GM19463 (cell line): ENCODE measurements at regions not wholly inside any gene's neighbourhood (a gene's known extent, or its start where the extent isn't known, plus 50 kb on each side); places are given as distances from the start of the nearest gene placed in this dataset.
A peak's percentile ranks its signal among the peaks of the same experiment; 100 is the strongest.
"Not testable (repeated sequence)": the region's sequence is repeated elsewhere in the genome, so short reads cannot be mapped to it uniquely, and the experiment has no call there.

ENCODE experiments used
- ATAC-seq: cut with Tn5 transposase; IDR thresholded peaks from one replicate; pipeline ENCODE4 v1.9.1; 2021; ENCODE audit warnings: mild to moderate bottlenecking, moderate library complexity; ENCODE audit not compliant: unreplicated experiment

DNA sequence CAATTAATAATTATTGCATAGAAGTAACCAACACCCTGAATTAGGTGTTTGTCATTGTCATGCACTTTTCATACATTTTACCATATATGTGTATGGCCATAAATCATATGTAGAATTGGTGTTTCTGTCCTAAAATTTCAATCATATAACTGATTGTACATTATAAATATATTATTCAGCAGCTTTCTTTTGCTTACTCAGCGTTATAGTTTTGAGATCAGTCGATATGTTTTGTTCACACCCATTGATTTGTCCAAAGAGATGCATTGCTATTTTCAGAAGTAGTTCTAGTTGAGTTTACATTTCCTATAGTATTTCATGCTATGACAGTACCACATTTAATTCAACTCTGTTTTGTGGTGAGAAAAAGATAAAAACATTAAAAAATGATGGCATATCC, 50.5 kb upstream of the PARP4 start:
- no peak for ATAC-seq

DNA sequence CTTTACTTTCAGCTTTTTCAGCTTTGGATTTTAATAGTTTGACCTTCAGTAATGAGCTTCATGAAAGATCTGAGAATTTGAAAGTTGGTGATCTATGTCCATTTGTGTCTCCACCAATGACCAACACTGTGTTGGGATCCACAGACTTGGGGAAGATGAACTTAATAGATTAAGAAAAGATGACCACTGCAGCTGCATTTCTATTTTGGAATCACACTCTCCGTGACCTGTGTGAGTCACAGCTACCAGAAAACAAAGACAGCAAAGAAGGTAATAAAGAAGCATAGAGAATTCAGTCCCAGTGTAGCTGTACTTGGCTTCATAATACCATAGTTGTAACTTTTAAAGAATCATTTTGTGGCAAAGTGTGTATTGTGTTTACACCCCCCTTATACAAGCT, 51.4 kb upstream of the PARP4 start:
- not testable (repeated sequence) for ATAC-seq

DNA sequence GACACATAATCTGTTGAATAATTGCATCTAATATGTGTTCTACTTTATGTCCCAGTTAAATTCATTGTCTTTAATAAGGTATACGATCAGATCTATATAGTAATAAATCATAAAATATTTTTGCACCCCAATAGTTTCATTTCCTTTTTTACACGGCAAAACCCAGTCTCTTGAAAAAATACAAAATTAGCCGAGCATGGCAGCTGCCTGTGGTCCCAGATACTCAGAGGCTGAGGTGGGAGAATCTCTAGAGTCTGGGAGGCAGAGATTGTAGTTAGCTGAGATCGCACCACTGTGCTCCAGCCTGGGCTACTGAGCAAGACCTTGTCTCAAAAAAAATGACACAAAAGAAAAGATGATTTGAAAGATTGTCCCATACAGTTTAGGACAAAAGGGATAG, 52.3 kb upstream of the PARP4 start:
- ATAC-seq = no peak

- ATAC-seq = not testable (repeated sequence)
These were observed 55.0 kb upstream of the PARP4 start for GRCh38 chr13:24567593-24567992.

- no peak for ATAC-seq
These were observed 62.3 kb upstream of the PARP4 start for GRCh38 chr13:24574847-24575246.

- not testable (repeated sequence) for ATAC-seq
These were observed 67.7 kb upstream of the PARP4 start for GRCh38 chr13:24580315-24580714.

GRCh38 chr13:24581578-24581977, 69.0 kb upstream of the PARP4 start:
- ATAC-seq = not testable (repeated sequence)

GRCh38 chr13:24591697-24592096, 79.1 kb upstream of the PARP4 start:
- ATAC-seq = not testable (repeated sequence)

DNA sequence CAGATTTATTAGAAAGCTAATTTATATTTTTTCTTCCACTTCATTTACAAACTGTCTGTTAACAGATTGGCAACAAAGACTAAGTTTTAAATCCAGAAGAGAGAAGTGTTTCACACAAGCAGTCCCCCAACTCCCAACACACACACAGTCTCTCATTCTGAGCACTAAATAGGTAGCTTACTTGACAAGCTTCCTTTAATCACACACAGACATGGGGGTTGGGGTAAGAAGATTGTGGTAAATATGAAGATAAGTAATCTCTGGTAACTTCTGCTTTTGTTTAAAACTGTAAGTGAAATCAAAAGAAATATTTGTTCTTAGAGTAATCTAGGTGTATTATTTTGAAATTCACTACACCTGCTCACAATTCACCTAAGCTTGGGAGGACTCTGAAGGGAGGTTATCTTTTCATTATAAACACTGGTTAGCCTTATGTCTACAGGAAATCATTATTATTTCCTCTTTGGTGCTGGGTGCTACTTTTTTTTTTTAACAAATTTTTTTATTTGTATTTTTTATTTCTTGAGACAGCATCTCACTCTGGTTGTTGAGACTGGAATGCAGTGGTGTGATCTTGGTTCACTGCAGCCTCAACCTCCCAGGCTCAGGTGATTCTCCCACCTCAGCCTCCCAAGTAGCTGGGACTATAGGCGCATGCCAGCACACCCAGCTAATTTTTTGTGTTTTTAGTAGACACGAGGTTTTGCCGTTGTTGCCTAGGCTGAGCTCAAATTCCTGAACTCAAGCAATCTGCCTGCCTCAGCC, 82.1 kb upstream of the ATP12A start:
- not testable (repeated sequence) for ATAC-seq

DNA sequence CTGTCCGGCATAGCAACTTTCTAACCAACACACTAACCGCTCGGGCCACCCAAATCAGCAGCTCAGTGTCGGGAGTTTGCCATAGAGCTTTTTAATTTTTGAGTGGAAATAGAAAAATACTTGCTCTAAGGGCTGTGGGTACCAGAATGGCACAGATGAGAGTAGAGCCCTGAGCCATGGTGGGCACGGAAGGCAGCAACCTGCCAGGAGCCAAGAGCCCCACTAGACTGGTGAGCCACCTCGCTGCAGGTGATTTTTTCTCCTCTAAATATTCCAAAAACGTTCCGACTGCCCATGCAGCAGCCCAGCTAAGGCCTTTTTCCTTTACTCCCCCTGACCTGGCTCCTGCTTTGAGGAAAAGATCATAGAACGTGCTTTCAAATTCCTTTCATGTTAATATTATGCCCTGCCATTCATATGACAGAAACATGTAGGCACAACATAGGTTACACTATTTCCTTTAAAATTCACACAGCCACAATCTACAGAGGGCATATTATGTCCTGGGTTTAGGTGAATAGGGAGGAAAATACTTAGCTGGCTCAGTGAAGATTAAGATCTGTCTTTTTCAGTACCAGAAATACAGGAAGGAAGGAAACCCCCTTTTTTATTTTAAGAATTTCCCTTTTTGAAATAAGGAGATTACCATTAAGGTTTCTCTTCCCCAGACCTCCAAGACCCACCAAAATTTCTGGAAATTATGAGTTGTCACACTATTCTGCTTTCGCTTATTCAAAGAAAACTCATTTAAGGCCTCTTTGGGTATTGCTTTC, 81.0 kb upstream of the ATP12A start:
- ATAC-seq = not testable (repeated sequence)

GRCh38 chr13:24605923-24606372, 74.3 kb upstream of the ATP12A start:
- ATAC-seq = no peak

DNA sequence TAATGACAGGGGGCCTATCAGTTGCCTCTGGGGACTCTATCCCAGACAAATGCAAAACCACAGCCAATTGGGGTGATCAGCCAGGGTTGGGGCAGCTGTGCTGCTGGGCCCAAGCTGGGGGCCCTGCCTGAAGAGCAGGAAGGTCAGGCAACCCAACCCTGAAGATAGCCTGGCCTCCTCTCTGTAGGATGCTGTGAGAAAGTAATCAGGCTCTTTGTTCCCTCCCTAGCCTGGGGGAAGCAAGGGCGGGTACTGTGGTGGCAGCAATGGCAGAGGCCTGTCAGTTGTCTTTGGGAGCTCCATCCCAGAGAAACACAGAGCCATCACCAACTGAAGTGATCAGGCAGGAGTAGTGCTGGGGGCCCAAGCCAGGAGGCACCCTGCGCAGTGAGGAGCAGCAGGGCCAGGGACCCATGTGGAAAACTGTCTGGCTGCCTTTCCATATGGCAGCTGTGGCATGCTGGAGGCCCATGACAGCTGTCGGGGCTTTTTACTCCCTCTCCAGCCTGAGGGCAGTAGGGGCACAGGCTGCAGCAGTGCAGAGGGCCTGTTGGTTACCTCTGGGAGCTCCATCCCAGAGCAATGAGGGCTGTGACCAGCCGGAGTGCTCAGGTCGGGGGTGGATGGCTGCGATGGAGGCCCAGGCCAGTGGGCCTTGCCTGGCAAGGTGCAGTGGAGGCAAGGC, 73.6 kb upstream of the ATP12A start:
- no peak for ATAC-seq

DNA sequence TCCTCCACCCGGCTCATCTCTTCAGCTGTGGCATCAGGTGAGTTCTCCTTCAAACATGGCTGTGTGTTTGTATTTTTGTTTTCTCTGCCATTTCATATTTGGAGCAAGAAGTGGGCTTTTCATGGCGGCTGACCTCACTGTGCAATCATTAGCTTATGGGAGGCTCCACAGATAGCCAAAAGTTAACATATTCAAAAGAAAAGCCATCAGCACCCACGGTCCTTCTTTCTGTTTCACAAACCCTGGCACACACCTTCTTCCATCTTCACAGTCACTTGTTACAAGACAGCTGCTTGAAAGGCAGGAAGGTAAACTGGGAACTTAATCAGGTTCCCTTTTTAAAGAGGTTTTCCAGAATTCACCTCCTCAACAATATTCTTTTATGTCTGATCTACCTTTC, 69.3 kb upstream of the ATP12A start:
- peak; percentile 64 for ATAC-seq

DNA sequence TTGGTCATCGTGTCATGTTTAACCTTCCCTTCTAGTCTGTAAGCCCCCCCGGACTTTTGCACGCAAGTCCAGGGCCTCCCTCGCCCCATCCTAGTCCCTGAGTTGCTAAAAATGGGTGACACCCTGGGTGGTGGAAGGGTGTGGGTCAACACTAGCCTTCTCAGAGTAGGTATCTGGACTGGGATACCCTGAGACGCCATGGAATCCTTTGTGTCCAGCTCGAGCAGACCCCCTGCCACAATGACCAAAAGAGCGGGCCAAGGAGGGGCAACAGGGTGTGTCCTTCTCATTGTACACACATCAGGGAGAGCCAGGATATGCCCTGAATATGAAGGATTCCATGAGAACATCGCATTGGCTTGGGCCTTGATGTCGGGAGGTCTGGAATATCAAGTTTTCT, 67.5 kb upstream of the ATP12A start:
- ATAC-seq = no peak

GRCh38 chr13:24613128-24613527, 67.1 kb upstream of the ATP12A start:
- ATAC-seq = no peak

DNA sequence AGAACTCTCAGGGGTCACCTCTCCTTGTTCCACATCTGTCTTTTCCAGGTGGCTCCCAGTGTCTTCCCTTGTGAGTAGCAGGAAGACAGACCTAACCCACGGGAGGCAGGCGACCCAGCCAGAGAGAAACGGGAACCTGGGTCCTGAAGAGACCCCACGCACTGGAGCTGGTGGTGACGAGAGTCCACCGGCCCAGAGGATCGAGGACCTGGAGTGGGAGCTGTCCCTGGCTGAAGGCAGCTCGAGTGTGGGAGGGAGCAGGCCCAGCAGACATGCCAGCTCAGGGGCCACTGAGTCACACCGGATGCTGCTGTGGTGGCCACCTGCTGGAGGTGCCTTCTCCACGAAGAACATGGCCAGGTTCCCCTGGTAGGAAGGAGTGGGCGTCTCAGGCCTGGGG, 66.5 kb upstream of the ATP12A start:
- no peak for ATAC-seq

DNA sequence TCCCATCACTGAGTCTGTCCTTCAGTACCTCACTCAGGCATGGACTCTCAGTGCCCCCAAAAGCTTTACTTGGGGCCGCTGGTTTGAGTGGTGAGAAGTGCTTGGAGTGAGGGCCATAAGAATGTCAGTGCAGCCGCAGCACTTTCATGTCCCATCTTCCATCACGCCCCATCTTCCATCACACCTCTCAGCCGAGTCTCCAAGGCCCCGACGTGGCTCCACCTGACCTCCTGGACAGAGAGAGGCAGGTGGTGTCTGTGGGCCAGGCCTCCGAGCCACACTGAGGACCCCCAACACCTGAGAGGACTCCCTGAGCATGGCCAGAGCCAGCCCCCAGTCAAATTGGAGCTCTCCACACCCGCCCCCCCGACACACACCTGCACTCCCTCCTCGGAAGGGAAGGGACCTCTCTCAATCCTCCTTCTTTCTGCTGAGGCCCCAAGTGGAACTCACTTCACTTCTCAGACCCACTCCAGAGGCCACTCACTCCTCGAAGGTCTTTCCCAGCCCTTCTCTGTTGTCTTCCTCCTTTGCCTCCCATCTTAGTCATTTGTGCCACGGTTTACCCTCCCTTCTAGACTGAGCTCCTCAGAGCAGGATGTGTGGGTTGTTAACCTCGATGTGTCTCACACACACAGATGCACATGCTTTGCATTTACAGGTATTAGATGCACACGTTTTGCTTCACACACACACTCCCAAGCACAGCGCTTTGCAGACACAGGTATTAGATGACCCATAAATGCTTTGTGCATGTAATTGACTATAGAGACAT, 65.7 kb upstream of the ATP12A start:
- ATAC-seq = no peak

DNA sequence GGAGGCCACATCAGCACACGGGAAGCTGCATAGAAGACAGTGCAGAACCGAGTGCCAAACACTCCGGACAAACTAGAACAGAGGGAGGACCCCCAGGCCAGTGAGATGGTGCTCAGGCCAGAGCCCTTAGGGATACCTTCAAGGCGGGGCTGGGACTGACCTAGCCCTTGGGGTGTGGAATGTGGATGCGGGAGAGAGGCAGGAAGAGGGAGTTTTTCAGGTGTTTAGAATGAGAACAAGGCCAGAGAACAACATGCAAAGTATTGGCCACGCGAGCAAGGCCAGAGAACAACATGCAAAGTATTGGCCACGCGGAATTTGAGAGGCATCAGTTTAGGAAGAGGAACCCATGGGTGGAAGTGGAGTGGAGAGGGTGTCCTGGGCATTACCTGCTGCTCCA, 65.1 kb upstream of the ATP12A start:
- no peak for ATAC-seq

GRCh38 chr13:24615911-24616472, 64.2 kb upstream of the ATP12A start:
- ATAC-seq = no peak

DNA sequence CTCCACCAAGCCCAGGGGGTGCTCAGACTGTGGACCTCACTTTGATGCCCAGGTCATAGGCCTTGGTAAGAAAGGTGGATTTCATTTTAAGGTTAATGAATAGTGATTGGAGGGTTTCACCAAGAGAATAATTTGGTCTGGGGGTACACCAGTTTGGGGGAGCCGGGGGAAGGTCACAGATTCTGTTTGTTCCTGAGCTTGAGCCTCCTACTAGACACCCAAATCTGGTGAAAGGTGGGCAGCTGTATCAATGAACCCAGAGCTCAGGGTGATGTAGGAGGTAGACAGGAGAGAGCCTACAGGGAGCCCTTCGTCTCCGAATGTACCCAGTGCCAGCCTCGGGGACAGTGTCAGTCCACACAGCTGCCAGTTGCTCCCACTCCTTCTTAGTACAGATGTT, 63.7 kb upstream of the ATP12A start:
- no peak for ATAC-seq
